Trophoblast cell (in vitro differentiated cells and primary cell): ENCODE measurements at regions not wholly inside any gene's neighbourhood (a gene's known extent, or its start where the extent isn't known, plus 50 kb on each side); places are given as distances from the start of the nearest gene placed in this dataset.

Experiments
- DNase-seq, 2 donors: peaks; one replicate each; pipeline ENCODE4 v3.0.0-alpha.2; 2016
- H2AFZ ChIP-seq: 2 replicates; pipeline ENCODE4 v1.6.1; 2013; ENCODE audit warnings: low read length, moderate library complexity, mild to moderate bottlenecking; ENCODE audit not compliant: insufficient read depth, poor library complexity
- H2AK5ac ChIP-seq: 2 replicates; pipeline ENCODE4 v1.6.1; 2013; ENCODE audit warnings: mild to moderate bottlenecking, low read length
- H2BK120ac ChIP-seq: 2 replicates; pipeline ENCODE4 v1.6.1; 2013; ENCODE audit warnings: low read length, mild to moderate bottlenecking, moderate library complexity; ENCODE audit not compliant: insufficient read depth, poor library complexity
- H2BK12ac ChIP-seq: 2 replicates; pipeline ENCODE4 v1.6.1; 2013; ENCODE audit warnings: mild to moderate bottlenecking, low read length, moderate library complexity
- H2BK5ac ChIP-seq: 2 replicates; pipeline ENCODE4 v1.6.1; 2013; ENCODE audit warnings: low read length, low read depth, moderate library complexity, mild to moderate bottlenecking; ENCODE audit not compliant: poor library complexity
- H3K14ac ChIP-seq: 2 replicates; pipeline ENCODE4 v1.6.1; 2013; ENCODE audit warnings: mild to moderate bottlenecking, low read length
- H3K18ac ChIP-seq: 2 replicates; pipeline ENCODE4 v1.6.1; 2013; ENCODE audit warnings: mild to moderate bottlenecking, low read length
- H3K23ac ChIP-seq: 2 replicates; pipeline ENCODE4 v1.6.1; 2013; ENCODE audit warnings: low read length
- H3K27ac ChIP-seq: 2 replicates; pipeline ENCODE4 v1.5.1; 2013; ENCODE audit warnings: low read depth, mild to moderate bottlenecking, inconsistent platforms, low read length, moderate library complexity
- H3K27me3 ChIP-seq: 2 replicates; pipeline ENCODE4 v1.6.1; 2013; ENCODE audit warnings: inconsistent platforms, mild to moderate bottlenecking, low read length, moderate library complexity; ENCODE audit not compliant: insufficient read depth
- H3K36me3 ChIP-seq, 2 experiments: 1 replicate in 1 of 2; 2 replicates in 1 of 2; pipeline ENCODE4 v1.6.1; 2013; ENCODE audit warnings: low read length in 2 of 2, mild to moderate bottlenecking in 2 of 2, moderate library complexity in 1 of 2; ENCODE audit not compliant: insufficient read depth in 2 of 2, control insufficient read depth in 1 of 2
- H3K4ac ChIP-seq: 2 replicates; pipeline ENCODE4 v1.6.1; 2013; ENCODE audit warnings: low read depth, mild to moderate bottlenecking, low read length, moderate library complexity
- H3K4me1 ChIP-seq, 2 experiments: 1 replicate in 1 of 2; 2 replicates in 1 of 2; pipeline ENCODE4 v1.6.1; 2013; ENCODE audit warnings: low read length in 2 of 2, mild to moderate bottlenecking in 2 of 2, moderate library complexity in 1 of 2; ENCODE audit not compliant: insufficient read depth in 2 of 2, control insufficient read depth in 1 of 2
- H3K4me2 ChIP-seq: 2 replicates; pipeline ENCODE4 v1.6.1; 2013; ENCODE audit warnings: inconsistent platforms, mild to moderate bottlenecking, low read length, moderate library complexity
- H3K4me3 ChIP-seq: 2 replicates; pipeline ENCODE4 v1.5.1; 2013; ENCODE audit warnings: mild to moderate bottlenecking, low read depth, low read length, inconsistent platforms
- H3K79me1 ChIP-seq: one replicate; pipeline ENCODE4 v1.6.1; 2013; ENCODE audit warnings: low read length
- H3K79me2 ChIP-seq: 2 replicates; pipeline ENCODE4 v1.6.1; 2013; ENCODE audit warnings: low read length, mild to moderate bottlenecking; ENCODE audit not compliant: control insufficient read depth, insufficient read depth, poor library complexity
- H3K9ac ChIP-seq: 2 replicates; pipeline ENCODE4 v1.6.1; 2013; ENCODE audit warnings: mild to moderate bottlenecking, low read length
- H3K9me3 ChIP-seq: 2 replicates; pipeline ENCODE4 v1.6.1; 2013; ENCODE audit warnings: low read depth, mild to moderate bottlenecking, control low read depth, inconsistent platforms, low read length; ENCODE audit not compliant: insufficient read depth
- H4K12ac ChIP-seq: 2 replicates; pipeline ENCODE4 v1.6.1; 2013; ENCODE audit warnings: low read depth, mild to moderate bottlenecking, low read length, moderate library complexity
- H4K8ac ChIP-seq: 2 replicates; pipeline ENCODE4 v1.6.1; 2013; ENCODE audit warnings: low read depth, mild to moderate bottlenecking, low read length, moderate library complexity
- H4K91ac ChIP-seq: one replicate; pipeline ENCODE4 v1.6.1; 2013; ENCODE audit warnings: low read depth, mild to moderate bottlenecking, low read length, moderate library complexity
- WGBS: extraction: QIAGEN DNeasy Blood & Tissue Kit; methylation state at CpG from one replicate; pipeline ENCODE4 v1.1.7; 2013; ENCODE audit warnings: missing lambda C conversion rate; ENCODE audit not compliant: insufficient read length, insufficient coverage; ENCODE audit errors: extremely low coverage; 5-methylcytosine and 5-hydroxymethylcytosine counted together

- no peak overlapping the region for H3K18ac ChIP-seq
- no peak overlapping the region for H3K23ac ChIP-seq
- H3K79me2 ChIP-seq, result no peaks in the 10 kb centered on the region
- no peaks in the 10 kb centered on the region for H3K36me3 ChIP-seq
- H3K14ac ChIP-seq, result no peak overlapping the region
- H2BK120ac ChIP-seq, result no peak overlapping the region
- no peak overlapping the region for H3K4me2 ChIP-seq
- no peak overlapping the region for H3K27ac ChIP-seq
- H2BK5ac ChIP-seq, result no peak overlapping the region
- H3K9ac ChIP-seq, result no peak overlapping the region
- no peak overlapping the region for H4K91ac ChIP-seq
- H3K4me1 ChIP-seq, result peaks cover 0 to 2% of the 10 kb centered on the region in 2 experiments
- H3K27me3 ChIP-seq, result no peaks in the 10 kb centered on the region
- H4K8ac ChIP-seq, result no peak overlapping the region
- H2AFZ ChIP-seq, result no peak overlapping the region
- no peak overlapping the region for H2AK5ac ChIP-seq
- no peak overlapping the region for H2BK12ac ChIP-seq
- H3K4me3 ChIP-seq, result no peak overlapping the region
- no CpG with 5 or more reads among the region's 1 CpG for WGBS
- no peak for DNase-seq
- H3K79me1 ChIP-seq, result no peaks in the 10 kb centered on the region
- no peaks in the 10 kb centered on the region for H3K9me3 ChIP-seq
- no peak overlapping the region for H4K12ac ChIP-seq
- no peak overlapping the region for H3K4ac ChIP-seq
Measured at GRCh38 chr12:98374007-98374406, 141.4 kb upstream of the TMPO start.

GRCh38 chr12:98379106-98379505, 136.3 kb upstream of the TMPO start:
- no peak overlapping the region for H3K9ac ChIP-seq
- H3K14ac ChIP-seq, result no peak overlapping the region
- no peak overlapping the region for H3K4me3 ChIP-seq
- H2BK12ac ChIP-seq, result no peak overlapping the region
- no peak overlapping the region for H4K12ac ChIP-seq
- H3K18ac ChIP-seq, result no peak overlapping the region
- H2BK120ac ChIP-seq, result no peak overlapping the region
- WGBS, result no CpG with 5 or more reads among the region's 1 CpG
- H2BK5ac ChIP-seq, result no peak overlapping the region
- no peaks in the 10 kb centered on the region for H3K36me3 ChIP-seq
- H2AFZ ChIP-seq, result no peak overlapping the region
- H3K4me1 ChIP-seq, result no peaks in the 10 kb centered on the region
- H3K27ac ChIP-seq, result no peak overlapping the region
- H3K79me1 ChIP-seq, result no peaks in the 10 kb centered on the region
- H3K4me2 ChIP-seq, result no peak overlapping the region
- no peak overlapping the region for H4K91ac ChIP-seq
- DNase-seq, result no peak
- H4K8ac ChIP-seq, result no peak overlapping the region
- no peaks in the 10 kb centered on the region for H3K27me3 ChIP-seq
- H3K9me3 ChIP-seq, result no peaks in the 10 kb centered on the region
- H3K23ac ChIP-seq, result no peak overlapping the region
- H3K79me2 ChIP-seq, result no peaks in the 10 kb centered on the region
- no peak overlapping the region for H2AK5ac ChIP-seq
- no peak overlapping the region for H3K4ac ChIP-seq

- Histone ChIP-seq H2AK5ac (no peak overlapping the region), H4K91ac (no peak overlapping the region), H3K27ac (no peak overlapping the region), H3K27me3 (no peaks in the 10 kb centered on the region), H2AFZ (no peak overlapping the region), H2BK120ac (no peak overlapping the region), H3K79me1 (no peaks in the 10 kb centered on the region), H3K4me3 (no peak overlapping the region), H3K9ac (no peak overlapping the region), H3K4ac (no peak overlapping the region), H2BK12ac (no peak overlapping the region), H3K4me2 (no peak overlapping the region), H4K8ac (no peak overlapping the region), H3K36me3 (no peaks in the 10 kb centered on the region), H2BK5ac (no peak overlapping the region), H4K12ac (no peak overlapping the region), H3K14ac (no peak overlapping the region), H3K18ac (no peak overlapping the region), H3K4me1 (no peaks in the 10 kb centered on the region), H3K23ac (no peak overlapping the region), H3K79me2 (no peaks in the 10 kb centered on the region), H3K9me3 (no peaks in the 10 kb centered on the region)
- no CpG with 5 or more reads among the region's 1 CpG for WGBS
- no peak for DNase-seq
Measured at GRCh38 chr12:98385641-98386040, 129.7 kb upstream of the TMPO start.

GRCh38 chr12:98387444-98387843, 127.9 kb upstream of the TMPO start:
- H2BK12ac ChIP-seq, result no peak overlapping the region
- H3K27ac ChIP-seq, result no peak overlapping the region
- no peaks in the 10 kb centered on the region for H3K79me2 ChIP-seq
- H2AK5ac ChIP-seq, result no peak overlapping the region
- no peaks in the 10 kb centered on the region for H3K79me1 ChIP-seq
- no peak overlapping the region for H3K4me2 ChIP-seq
- H2BK5ac ChIP-seq, result no peak overlapping the region
- H2AFZ ChIP-seq, result no peak overlapping the region
- no peak overlapping the region for H3K4ac ChIP-seq
- no CpG with 5 or more reads among the region's 2 CpGs for WGBS
- H3K9me3 ChIP-seq, result no peaks in the 10 kb centered on the region
- H3K23ac ChIP-seq, result no peak overlapping the region
- no peak for DNase-seq
- H3K36me3 ChIP-seq, result no peaks in the 10 kb centered on the region
- no peak overlapping the region for H2BK120ac ChIP-seq
- no peak overlapping the region for H4K12ac ChIP-seq
- no peak overlapping the region for H4K91ac ChIP-seq
- H3K4me1 ChIP-seq, result no peaks in the 10 kb centered on the region
- no peak overlapping the region for H3K9ac ChIP-seq
- H3K14ac ChIP-seq, result no peak overlapping the region
- no peak overlapping the region for H3K18ac ChIP-seq
- H3K4me3 ChIP-seq, result no peak overlapping the region
- no peak overlapping the region for H4K8ac ChIP-seq
- H3K27me3 ChIP-seq, result no peaks in the 10 kb centered on the region
